Ectodermal cell (in vitro differentiated cells): ENCODE measurements at regions not wholly inside any gene's neighbourhood (a gene's known extent, or its start where the extent isn't known, plus 50 kb on each side); places are given as distances from the start of the nearest gene placed in this dataset.

Source experiments
- H3K27ac ChIP-seq: 2 replicates; pipeline ENCODE4 v1.7.0; 2013; ENCODE audit warnings: mild to moderate bottlenecking, low read depth, low read length; ENCODE audit not compliant: insufficient read depth, poor library complexity, severe bottlenecking
- H3K27me3 ChIP-seq: 2 replicates; pipeline ENCODE4 v1.7.0; 2013; ENCODE audit warnings: mild to moderate bottlenecking, low read length; ENCODE audit not compliant: insufficient read depth, control insufficient read depth, poor library complexity, severe bottlenecking
- H3K36me3 ChIP-seq: one replicate; pipeline ENCODE4 v1.7.0; 2013; ENCODE audit warnings: low read length; ENCODE audit not compliant: control insufficient read depth, insufficient read depth
- H3K4me1 ChIP-seq: one replicate; pipeline ENCODE4 v1.7.0; 2013; ENCODE audit warnings: low read length; ENCODE audit not compliant: control insufficient read depth, insufficient read depth
- H3K4me3 ChIP-seq: 2 replicates; pipeline ENCODE4 v1.7.0; 2013; ENCODE audit warnings: low read depth, low read length, control low read depth; ENCODE audit not compliant: insufficient read depth
- H3K9me3 ChIP-seq: 2 replicates; pipeline ENCODE4 v1.7.0; 2013; ENCODE audit warnings: mild to moderate bottlenecking, low read length, moderate library complexity; ENCODE audit not compliant: control insufficient read depth
- WGBS, 2 experiments: methylation state at CpG; one replicate each; pipeline ENCODE4 v1.1.7; 2013; ENCODE audit warnings: missing lambda C conversion rate in 2 of 2; 5-methylcytosine and 5-hydroxymethylcytosine counted together

- Histone ChIP-seq H3K36me3 (no peaks in the 10 kb centered on the region), H3K9me3 (no peaks in the 10 kb centered on the region), H3K27me3 (no peaks in the 10 kb centered on the region), H3K4me3 (no peak overlapping the region), H3K4me1 (no peaks in the 10 kb centered on the region), H3K27ac (no peak overlapping the region)
- WGBS, 2 experiments, result 97 to 100% methylated on average over 1 to 2 of the region's 2 CpGs
Observed at GRCh38 chr3:74303711-74304110, 310.7 kb downstream of the CNTN3 start.

DNA sequence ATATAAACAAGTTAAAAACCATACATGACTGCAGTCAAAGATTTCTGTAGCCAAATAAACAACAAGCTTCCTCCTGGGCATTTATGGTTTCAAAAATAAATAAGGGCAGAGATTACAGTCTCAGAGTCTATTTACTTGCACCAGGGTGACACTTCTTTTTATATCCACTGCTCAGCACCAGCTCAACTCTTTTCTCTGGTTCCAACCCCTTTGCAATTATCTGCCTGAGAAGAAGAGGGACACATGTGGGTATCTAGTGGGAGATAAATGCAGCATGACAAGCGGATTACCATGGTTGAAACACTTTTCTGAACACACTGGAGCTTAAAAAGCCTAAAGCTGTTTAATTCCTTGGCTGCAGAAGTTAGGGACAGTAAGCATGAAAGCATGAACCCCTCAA, 311.5 kb downstream of the CNTN3 start:
- Histone ChIP-seq H3K4me3 (no peak overlapping the region), H3K4me1 (no peaks in the 10 kb centered on the region), H3K27ac (no peak overlapping the region), H3K36me3 (no peaks in the 10 kb centered on the region), H3K27me3 (no peaks in the 10 kb centered on the region), H3K9me3 (no peaks in the 10 kb centered on the region)
- 79 to 80% methylated on average over 1 of the region's 1 CpG for WGBS, 2 experiments

- Histone ChIP-seq H3K4me3 (no peak overlapping the region), H3K9me3 (no peaks in the 10 kb centered on the region), H3K36me3 (no peaks in the 10 kb centered on the region), H3K4me1 (no peaks in the 10 kb centered on the region), H3K27me3 (no peaks in the 10 kb centered on the region), H3K27ac (no peak overlapping the region)
- no CpG with 5 or more reads among the region's 1 CpG for WGBS, 2 experiments
Observed at GRCh38 chr3:74302281-74302680, 312.2 kb downstream of the CNTN3 start.

DNA sequence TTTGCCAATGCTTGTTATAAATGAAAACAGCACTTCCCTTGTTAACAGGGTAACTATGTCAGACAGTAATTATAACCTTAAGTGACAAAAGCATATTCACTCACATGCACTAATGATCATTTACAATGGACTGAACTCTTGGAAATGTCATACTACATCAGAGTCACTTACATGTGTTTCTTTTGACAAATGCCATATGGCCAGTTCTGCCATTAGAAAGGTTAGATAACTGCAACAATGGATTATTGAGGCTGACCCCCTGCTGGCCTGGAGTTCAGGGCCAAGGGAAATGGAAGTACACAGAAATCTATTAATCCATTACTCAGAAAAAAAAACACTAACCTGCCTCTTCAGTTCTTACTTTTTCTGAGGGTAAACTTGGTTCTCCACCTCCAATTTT, 313.4 kb downstream of the CNTN3 start:
- H3K27ac ChIP-seq, result no peak overlapping the region
- H3K36me3 ChIP-seq, result no peaks in the 10 kb centered on the region
- no peaks in the 10 kb centered on the region for H3K4me1 ChIP-seq
- no peaks in the 10 kb centered on the region for H3K9me3 ChIP-seq
- H3K27me3 ChIP-seq, result no peaks in the 10 kb centered on the region
- no peak overlapping the region for H3K4me3 ChIP-seq

DNA sequence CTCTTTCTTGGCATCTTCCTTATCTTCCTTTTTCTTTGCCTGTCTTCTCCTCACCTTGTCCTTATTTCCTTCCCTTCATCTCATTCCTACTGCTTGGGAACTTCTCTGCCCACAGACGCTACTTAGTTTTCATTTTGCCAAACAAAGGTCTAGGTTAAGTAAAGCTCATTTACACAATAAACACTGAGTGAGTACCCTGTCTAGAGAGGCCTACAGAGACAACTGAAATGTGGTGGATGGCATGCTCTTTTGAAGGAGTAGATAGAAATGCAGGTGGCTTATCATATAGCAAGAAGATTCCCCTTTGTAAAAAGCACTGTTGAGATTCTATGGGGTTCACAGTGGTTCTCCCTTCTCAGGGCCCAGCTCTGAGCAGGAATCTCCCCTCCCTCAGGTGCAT, 319.0 kb downstream of the CNTN3 start:
- Histone ChIP-seq H3K36me3 (no peaks in the 10 kb centered on the region), H3K4me3 (no peak overlapping the region), H3K4me1 (no peaks in the 10 kb centered on the region), H3K9me3 (no peaks in the 10 kb centered on the region), H3K27ac (no peak overlapping the region), H3K27me3 (no peaks in the 10 kb centered on the region)
- 77 to 79% methylated on average over 1 of the region's 1 CpG for WGBS, 2 experiments

GRCh38 chr3:74288761-74289160, 325.7 kb downstream of the CNTN3 start:
- 83 to 96% methylated on average over 1 to 2 of the region's 2 CpGs for WGBS, 2 experiments
- Histone ChIP-seq H3K9me3 (no peaks in the 10 kb centered on the region), H3K4me3 (no peak overlapping the region), H3K27me3 (no peaks in the 10 kb centered on the region), H3K36me3 (no peaks in the 10 kb centered on the region), H3K27ac (no peak overlapping the region), H3K4me1 (no peaks in the 10 kb centered on the region)

DNA sequence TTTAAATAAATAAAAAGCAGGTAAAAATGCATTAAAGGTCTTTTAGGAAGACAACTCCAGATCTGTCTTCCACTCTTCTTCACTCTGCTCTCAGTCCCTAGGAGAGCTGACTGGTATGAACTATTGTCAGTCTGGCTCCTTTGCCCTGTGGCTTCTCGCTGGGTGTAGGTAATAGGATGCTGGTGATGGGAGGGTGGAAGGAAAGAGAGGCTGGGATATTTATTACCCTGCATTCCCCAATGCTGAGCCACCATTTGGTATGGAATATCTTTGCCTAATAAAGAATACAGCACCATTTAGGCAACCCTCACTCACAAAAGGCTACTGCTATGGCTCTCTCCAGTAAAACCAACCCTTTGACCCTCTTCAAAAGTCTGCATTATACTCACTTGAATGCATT, 326.9 kb downstream of the CNTN3 start:
- H3K27me3 ChIP-seq, result no peaks in the 10 kb centered on the region
- no peaks in the 10 kb centered on the region for H3K36me3 ChIP-seq
- WGBS, 2 experiments, result 71 to 75% methylated on average over 1 of the region's 1 CpG
- H3K9me3 ChIP-seq, result no peaks in the 10 kb centered on the region
- no peak overlapping the region for H3K27ac ChIP-seq
- no peak overlapping the region for H3K4me3 ChIP-seq
- H3K4me1 ChIP-seq, result no peaks in the 10 kb centered on the region

DNA sequence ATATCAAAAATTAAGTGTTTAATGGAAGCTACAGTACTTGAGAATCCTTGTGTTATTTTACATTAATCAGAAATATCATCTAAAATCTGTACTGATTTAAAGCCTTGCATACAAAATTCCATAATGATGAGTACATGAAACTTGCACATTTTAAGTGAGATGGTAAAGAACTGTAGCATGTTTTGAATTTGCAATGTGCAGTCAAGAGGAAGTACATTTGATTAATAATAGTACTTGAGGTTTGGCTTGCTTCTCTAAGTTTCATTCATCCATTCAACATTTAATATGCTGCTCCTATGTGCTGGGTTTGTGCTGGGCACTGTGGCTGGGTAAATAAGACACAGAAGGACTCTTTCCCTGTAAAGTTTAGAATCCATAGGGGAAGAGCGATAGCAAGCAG, 332.3 kb downstream of the CNTN3 start:
- Histone ChIP-seq H3K27me3 (no peaks in the 10 kb centered on the region), H3K4me3 (no peak overlapping the region), H3K9me3 (peaks cover 5% of the 10 kb centered on the region), H3K27ac (no peak overlapping the region), H3K36me3 (no peaks in the 10 kb centered on the region), H3K4me1 (no peaks in the 10 kb centered on the region)
- 80 to 100% methylated on average over 1 of the region's 1 CpG for WGBS, 2 experiments

DNA sequence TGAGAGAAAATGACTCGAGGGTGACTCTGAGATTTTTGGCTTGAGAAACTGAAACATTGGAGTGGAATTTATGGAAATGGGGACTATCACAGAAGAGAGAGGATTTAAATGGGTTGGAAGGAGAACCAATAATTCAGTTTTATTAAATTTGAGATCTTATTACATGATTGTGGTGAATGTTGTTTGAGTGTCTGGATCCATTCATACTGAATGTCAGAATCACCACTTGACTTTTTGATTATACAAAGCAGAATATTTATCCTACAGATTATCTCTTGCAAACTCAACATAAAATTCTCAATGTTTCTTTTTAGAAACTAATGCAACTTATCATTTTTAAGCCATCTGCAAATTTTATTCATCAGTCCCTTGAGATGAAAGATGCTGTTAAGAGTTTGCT, 332.8 kb downstream of the CNTN3 start:
- WGBS, 2 experiments, result 86 to 91% methylated on average over 1 of the region's 1 CpG
- no peaks in the 10 kb centered on the region for H3K4me1 ChIP-seq
- no peaks in the 10 kb centered on the region for H3K27me3 ChIP-seq

GRCh38 chr3:74273555-74274402, 340.7 kb downstream of the CNTN3 start:
- no peak overlapping the region for H3K4me3 ChIP-seq
- no peak overlapping the region for H3K27ac ChIP-seq
- no peaks in the 10 kb centered on the region for H3K4me1 ChIP-seq
- WGBS, 2 experiments, result 86 to 88% methylated on average over 12 of the region's 12 CpGs
- no peaks in the 10 kb centered on the region for H3K27me3 ChIP-seq
- H3K9me3 ChIP-seq, result peaks cover 5% of the 10 kb centered on the region
- H3K36me3 ChIP-seq, result no peaks in the 10 kb centered on the region

More for the DNA sequence above, 332.8 kb downstream of the CNTN3 start:
- H3K9me3 ChIP-seq, result peaks cover 5% of the 10 kb centered on the region
- H3K4me3 ChIP-seq, result no peak overlapping the region
- no peak overlapping the region for H3K27ac ChIP-seq
- no peaks in the 10 kb centered on the region for H3K36me3 ChIP-seq
